ENCODE measurements at regions not wholly inside any gene's neighbourhood (a gene's known extent, or its start where the extent isn't known, plus 50 kb on each side); places are given as distances from the start of the nearest gene placed in this dataset.

GRCh38 chr16:87064731-87065445 is 252.3 kb downstream of the C16orf95 start:
- Histone ChIP-seq H3K27me3 (no peaks in the 10 kb centered on the region), H3K4me1 (ENCODE audit: control insufficient read depth in 1 of 2, insufficient read depth in 1 of 2, low read depth in 1 of 2, low read length in 1 of 2) (peaks cover 64 to 92% of the 10 kb centered on the region in 2 experiments), H3K27ac (peak overlapping the region; percentile 76), H3K36me3 (no peaks in the 10 kb centered on the region), H3K9me3 (no peaks in the 10 kb centered on the region), H3K4me3 (ENCODE audit: low read depth in 1 of 2, low read length in 1 of 2) (peak overlapping the region; percentile 33 to 55)
- no peak for TF ChIP-seq CTCF (IDR thresholded peaks at IDR 0.05)

- peak overlapping the region; percentile 33 to 55 for H3K4me3 ChIP-seq (ENCODE audit: low read depth in 1 of 2, low read length in 1 of 2)
- no peaks in the 10 kb centered on the region for H3K9me3 ChIP-seq
- peaks cover 60 to 92% of the 10 kb centered on the region in 2 experiments for H3K4me1 ChIP-seq (ENCODE audit: control insufficient read depth in 1 of 2, insufficient read depth in 1 of 2, low read depth in 1 of 2, low read length in 1 of 2)
- no peak for TF ChIP-seq CTCF (IDR thresholded peaks at IDR 0.05)
- H3K27me3 ChIP-seq, result no peaks in the 10 kb centered on the region
- H3K36me3 ChIP-seq, result no peaks in the 10 kb centered on the region
- peak overlapping the region; percentile 76 for H3K27ac ChIP-seq
Measured at GRCh38 chr16:87065446-87066132, 251.6 kb downstream of the C16orf95 start.

DNA sequence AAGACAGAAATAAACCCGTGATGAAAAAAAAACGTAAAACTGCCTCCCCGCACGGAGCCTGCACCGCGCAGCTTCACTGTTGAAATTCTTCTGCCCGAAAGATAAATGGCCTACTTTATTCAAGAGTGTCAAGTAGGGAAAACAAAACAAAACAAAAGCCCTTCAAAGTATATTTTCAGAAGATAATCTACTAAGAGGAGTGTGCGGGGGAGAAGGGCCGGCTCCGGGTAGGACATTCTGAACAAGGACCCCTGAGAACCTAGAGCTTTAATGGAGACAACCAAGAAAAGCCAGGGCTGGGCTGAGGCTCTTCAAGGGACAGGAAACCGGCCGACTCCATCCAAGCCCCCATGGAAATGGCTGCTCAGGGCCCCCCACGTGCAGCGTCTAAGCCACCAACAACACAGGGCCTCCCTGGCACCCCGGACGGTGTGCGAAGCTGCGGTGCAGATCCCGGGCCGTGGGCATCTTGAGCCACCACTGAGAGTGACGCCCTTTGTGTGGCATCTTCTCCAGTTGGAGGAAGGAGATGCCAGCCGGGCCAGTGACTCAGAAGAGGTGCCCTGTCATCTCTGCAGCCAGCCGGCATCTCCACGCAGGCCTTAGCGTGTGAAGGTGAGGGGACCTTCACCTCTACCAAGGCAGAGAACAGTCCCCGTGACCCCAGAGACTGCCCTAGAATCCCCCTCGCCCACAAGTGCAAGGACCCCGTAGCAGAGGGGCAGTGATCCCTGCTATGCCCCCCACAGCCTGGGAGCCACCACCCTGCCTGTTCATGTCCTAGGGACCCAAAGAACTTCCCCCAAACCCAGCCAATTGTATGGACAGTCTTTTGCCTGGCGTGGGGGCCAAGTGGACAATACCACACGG is 250.8 kb downstream of the C16orf95 start:
- H3K4me3 ChIP-seq (ENCODE audit: low read depth in 1 of 2, low read length in 1 of 2), result peak overlapping the region; percentile 33 to 55
- peaks cover 57 to 91% of the 10 kb centered on the region in 2 experiments for H3K4me1 ChIP-seq (ENCODE audit: control insufficient read depth in 1 of 2, insufficient read depth in 1 of 2, low read depth in 1 of 2, low read length in 1 of 2)
- H3K36me3 ChIP-seq, result no peaks in the 10 kb centered on the region
- peak overlapping the region; percentile 76 for H3K27ac ChIP-seq
- no peaks in the 10 kb centered on the region for H3K27me3 ChIP-seq
- no peak for TF ChIP-seq CTCF (IDR thresholded peaks at IDR 0.05)
- H3K9me3 ChIP-seq, result no peaks in the 10 kb centered on the region

DNA sequence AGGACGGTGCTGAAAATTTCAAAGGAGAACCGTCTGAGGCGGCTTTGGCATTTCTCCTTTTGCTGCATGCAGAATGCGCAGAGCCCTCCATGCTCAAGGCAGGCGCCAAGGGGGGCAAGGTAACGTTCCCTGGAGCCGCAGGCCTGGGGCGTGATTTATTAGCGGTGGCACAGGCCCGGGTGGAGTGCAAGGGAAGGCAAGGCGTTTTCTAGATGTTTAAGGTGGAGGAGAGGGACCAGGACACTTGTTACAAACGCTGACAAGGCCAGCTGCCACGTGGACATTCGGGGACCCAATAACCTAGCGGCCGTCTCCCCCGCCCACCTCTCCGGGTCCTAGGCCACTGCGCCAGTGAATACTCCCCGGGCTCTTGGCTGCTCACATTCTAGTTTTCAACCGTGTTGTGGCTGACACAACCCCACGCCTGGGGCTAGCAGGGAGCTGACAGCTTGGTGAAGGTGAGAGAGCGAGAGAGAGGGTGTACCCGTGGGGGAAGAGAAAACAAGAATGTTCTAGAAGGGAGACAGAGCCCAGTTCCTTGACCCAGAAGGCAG is 250.1 kb downstream of the C16orf95 start:
- Histone ChIP-seq H3K9me3 (no peaks in the 10 kb centered on the region), H3K27me3 (no peaks in the 10 kb centered on the region)
- TF ChIP-seq CTCF (IDR thresholded peaks at IDR 0.05), result no peak

More for the DNA sequence above, 250.1 kb downstream of the C16orf95 start:
- peak overlapping the region; percentile 76 for H3K27ac ChIP-seq
- H3K4me1 ChIP-seq (ENCODE audit: control insufficient read depth in 1 of 2, insufficient read depth in 1 of 2, low read depth in 1 of 2, low read length in 1 of 2), result peaks cover 57 to 86% of the 10 kb centered on the region in 2 experiments
- no peaks in the 10 kb centered on the region for H3K36me3 ChIP-seq
- no peak overlapping the region for H3K4me3 ChIP-seq (ENCODE audit: low read depth in 1 of 2, low read length in 1 of 2)

Data from neutrophil (primary cell).